Spinal cord (tissue), 9 donors: ENCODE measurements at regions not wholly inside any gene's neighbourhood (a gene's known extent, or its start where the extent isn't known, plus 50 kb on each side); places are given as distances from the start of the nearest gene placed in this dataset.

Experiments
- DNase-seq, 6 donors: peaks; one replicate each; pipeline versions ENCODE4 v3.0.0 to v3.0.0-alpha.2; 2013 to 2015; ENCODE audit warnings: low spot score in 6 of 6, low read depth in 4 of 6
- H3K27ac ChIP-seq: one replicate; pipeline ENCODE4 v1.5.1; 2013; ENCODE audit warnings: low read depth, low read length, control low read depth
- H3K27me3 ChIP-seq: one replicate; pipeline ENCODE4 v1.6.1; 2013; ENCODE audit warnings: low read length; ENCODE audit not compliant: control insufficient read depth, insufficient read depth
- H3K36me3 ChIP-seq: one replicate; pipeline ENCODE4 v1.6.1; 2013; ENCODE audit warnings: low read length; ENCODE audit not compliant: control insufficient read depth, insufficient read depth
- H3K4me1 ChIP-seq: one replicate; pipeline ENCODE4 v1.6.1; 2013; ENCODE audit warnings: low read length; ENCODE audit not compliant: control insufficient read depth, insufficient read depth
- H3K4me3 ChIP-seq: one replicate; pipeline ENCODE4 v1.5.1; 2013; ENCODE audit warnings: low read depth, low read length, control low read depth
- H3K9me3 ChIP-seq: one replicate; pipeline ENCODE4 v1.6.1; 2013; ENCODE audit warnings: low read length; ENCODE audit not compliant: control insufficient read depth, insufficient read depth
- WGBS: methylation state at CpG from one replicate; pipeline ENCODE4 v1.1.5; 2013; ENCODE audit warnings: missing lambda C conversion rate; ENCODE audit not compliant: insufficient coverage; 5-methylcytosine and 5-hydroxymethylcytosine counted together
- donor health status: healthy.

GRCh38 chr6:100176951-100177710, 183.1 kb upstream of the MCHR2 start:
- H3K27me3 ChIP-seq, result no peaks in the 10 kb centered on the region
- DNase-seq, result no peak
- no peak overlapping the region for H3K27ac ChIP-seq
- no peaks in the 10 kb centered on the region for H3K36me3 ChIP-seq
- H3K4me1 ChIP-seq, result no peaks in the 10 kb centered on the region
- H3K9me3 ChIP-seq, result no peaks in the 10 kb centered on the region
- WGBS, result 88% methylated on average over 3 of the region's 4 CpGs
- no peak overlapping the region for H3K4me3 ChIP-seq

GRCh38 chr6:100176311-100176950, 182.4 kb upstream of the MCHR2 start:
- 41% methylated on average over 2 of the region's 6 CpGs for WGBS
- no peak overlapping the region for H3K4me3 ChIP-seq
- H3K36me3 ChIP-seq, result no peaks in the 10 kb centered on the region
- no peak overlapping the region for H3K27ac ChIP-seq
- H3K9me3 ChIP-seq, result no peaks in the 10 kb centered on the region
- peak in 2 of 6 donors; percentile 29 to 51 for DNase-seq
- no peaks in the 10 kb centered on the region for H3K4me1 ChIP-seq
- H3K27me3 ChIP-seq, result no peaks in the 10 kb centered on the region

- no peaks in the 10 kb centered on the region for H3K27me3 ChIP-seq
- no peaks in the 10 kb centered on the region for H3K36me3 ChIP-seq
- DNase-seq, result peak in 1 of 6 donors; percentile 30
- no CpG with 5 or more reads among the region's 1 CpG for WGBS
- H3K9me3 ChIP-seq, result no peaks in the 10 kb centered on the region
- no peaks in the 10 kb centered on the region for H3K4me1 ChIP-seq
- H3K4me3 ChIP-seq, result no peak overlapping the region
- H3K27ac ChIP-seq, result no peak overlapping the region
Measured at GRCh38 chr6:100175814-100176310, 181.8 kb upstream of the MCHR2 start.

GRCh38 chr6:100173211-100173610, 179.2 kb upstream of the MCHR2 start:
- DNase-seq, result no peak
- Histone ChIP-seq H3K36me3 (no peaks in the 10 kb centered on the region), H3K27me3 (no peaks in the 10 kb centered on the region), H3K27ac (no peak overlapping the region), H3K4me3 (no peak overlapping the region), H3K9me3 (no peaks in the 10 kb centered on the region), H3K4me1 (no peaks in the 10 kb centered on the region)
- no CpG with 5 or more reads among the region's 1 CpG for WGBS

GRCh38 chr6:100172322-100172713, 178.3 kb upstream of the MCHR2 start:
- no peaks in the 10 kb centered on the region for H3K9me3 ChIP-seq
- no peak for DNase-seq
- H3K4me3 ChIP-seq, result no peak overlapping the region
- no peaks in the 10 kb centered on the region for H3K4me1 ChIP-seq
- H3K27me3 ChIP-seq, result no peaks in the 10 kb centered on the region
- no CpG with 5 or more reads among the region's 3 CpGs for WGBS
- no peak overlapping the region for H3K27ac ChIP-seq
- H3K36me3 ChIP-seq, result no peaks in the 10 kb centered on the region

GRCh38 chr6:100171533-100172321, 177.7 kb upstream of the MCHR2 start:
- H3K4me3 ChIP-seq, result no peak overlapping the region
- H3K9me3 ChIP-seq, result no peaks in the 10 kb centered on the region
- DNase-seq, result no peak
- H3K27ac ChIP-seq, result no peak overlapping the region
- WGBS, result 100% methylated on average over 1 of the region's 4 CpGs
- H3K36me3 ChIP-seq, result no peaks in the 10 kb centered on the region
- H3K4me1 ChIP-seq, result no peaks in the 10 kb centered on the region
- no peaks in the 10 kb centered on the region for H3K27me3 ChIP-seq

GRCh38 chr6:100168148-100168547, 174.1 kb upstream of the MCHR2 start:
- Histone ChIP-seq H3K4me3 (no peak overlapping the region), H3K27me3 (no peaks in the 10 kb centered on the region), H3K9me3 (no peaks in the 10 kb centered on the region), H3K4me1 (no peaks in the 10 kb centered on the region), H3K27ac (no peak overlapping the region), H3K36me3 (no peaks in the 10 kb centered on the region)
- 0% methylated on average over 1 of the region's 3 CpGs for WGBS
- DNase-seq, result no peak

- H3K9me3 ChIP-seq, result no peaks in the 10 kb centered on the region
- no peaks in the 10 kb centered on the region for H3K27me3 ChIP-seq
- no peaks in the 10 kb centered on the region for H3K4me1 ChIP-seq
- WGBS, result 13% methylated on average over 1 of the region's 4 CpGs
- no peak for DNase-seq
- H3K4me3 ChIP-seq, result no peak overlapping the region
- H3K27ac ChIP-seq, result no peak overlapping the region
- H3K36me3 ChIP-seq, result no peaks in the 10 kb centered on the region
Measured at GRCh38 chr6:100167585-100167984, 173.6 kb upstream of the MCHR2 start.

- H3K36me3 ChIP-seq, result no peaks in the 10 kb centered on the region
- no peaks in the 10 kb centered on the region for H3K27me3 ChIP-seq
- no peaks in the 10 kb centered on the region for H3K4me1 ChIP-seq
- H3K27ac ChIP-seq, result no peak overlapping the region
- H3K9me3 ChIP-seq, result no peaks in the 10 kb centered on the region
- no CpG with 5 or more reads among the region's 2 CpGs for WGBS
- DNase-seq, result no peak
- no peak overlapping the region for H3K4me3 ChIP-seq
Measured at GRCh38 chr6:100166956-100167355, 172.9 kb upstream of the MCHR2 start.
